ENCODE measurements at regions not wholly inside any gene's neighbourhood (a gene's known extent, or its start where the extent isn't known, plus 50 kb on each side); places are given as distances from the start of the nearest gene placed in this dataset.

DNA sequence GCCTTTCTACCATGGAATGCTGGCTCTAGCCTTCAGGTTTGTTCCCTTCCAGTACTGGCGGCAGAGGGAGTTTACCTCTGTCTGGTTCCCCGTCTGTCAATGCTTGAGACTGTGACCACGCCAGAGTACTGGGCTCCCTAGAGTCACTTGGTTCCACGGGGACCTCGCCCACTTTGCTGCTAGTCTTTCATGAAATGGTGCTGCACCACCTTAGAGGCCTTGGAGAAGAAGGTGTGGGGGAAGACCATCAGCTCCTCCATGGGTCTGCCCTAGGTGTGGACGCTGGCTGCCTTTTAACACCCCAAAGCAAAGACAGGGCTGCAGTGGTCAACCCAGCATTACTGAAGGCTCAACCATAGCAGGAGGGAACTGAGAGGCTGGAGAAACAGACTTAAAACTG, 55.3 kb upstream of the KSR1 start:
- TF ChIP-seq, protein P1, sequence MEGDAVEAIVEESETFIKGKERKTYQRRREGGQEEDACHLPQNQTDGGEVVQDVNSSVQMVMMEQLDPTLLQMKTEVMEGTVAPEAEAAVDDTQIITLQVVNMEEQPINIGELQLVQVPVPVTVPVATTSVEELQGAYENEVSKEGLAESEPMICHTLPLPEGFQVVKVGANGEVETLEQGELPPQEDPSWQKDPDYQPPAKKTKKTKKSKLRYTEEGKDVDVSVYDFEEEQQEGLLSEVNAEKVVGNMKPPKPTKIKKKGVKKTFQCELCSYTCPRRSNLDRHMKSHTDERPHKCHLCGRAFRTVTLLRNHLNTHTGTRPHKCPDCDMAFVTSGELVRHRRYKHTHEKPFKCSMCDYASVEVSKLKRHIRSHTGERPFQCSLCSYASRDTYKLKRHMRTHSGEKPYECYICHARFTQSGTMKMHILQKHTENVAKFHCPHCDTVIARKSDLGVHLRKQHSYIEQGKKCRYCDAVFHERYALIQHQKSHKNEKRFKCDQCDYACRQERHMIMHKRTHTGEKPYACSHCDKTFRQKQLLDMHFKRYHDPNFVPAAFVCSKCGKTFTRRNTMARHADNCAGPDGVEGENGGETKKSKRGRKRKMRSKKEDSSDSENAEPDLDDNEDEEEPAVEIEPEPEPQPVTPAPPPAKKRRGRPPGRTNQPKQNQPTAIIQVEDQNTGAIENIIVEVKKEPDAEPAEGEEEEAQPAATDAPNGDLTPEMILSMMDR (IDR thresholded peaks at IDR 0.05; ENCODE audit: low read depth, low read length, poor library complexity, severe bottlenecking) = no peak
- no peak for TF ChIP-seq EZH2phosphoT487 (IDR thresholded peaks at IDR 0.05; ENCODE audit: borderline replicate concordance, low read length)
